ENCODE measurements at regions not wholly inside any gene's neighbourhood (a gene's known extent, or its start where the extent isn't known, plus 50 kb on each side); places are given as distances from the start of the nearest gene placed in this dataset.
A peak's percentile ranks its signal among the peaks of the same experiment; 100 is the strongest.

DNA sequence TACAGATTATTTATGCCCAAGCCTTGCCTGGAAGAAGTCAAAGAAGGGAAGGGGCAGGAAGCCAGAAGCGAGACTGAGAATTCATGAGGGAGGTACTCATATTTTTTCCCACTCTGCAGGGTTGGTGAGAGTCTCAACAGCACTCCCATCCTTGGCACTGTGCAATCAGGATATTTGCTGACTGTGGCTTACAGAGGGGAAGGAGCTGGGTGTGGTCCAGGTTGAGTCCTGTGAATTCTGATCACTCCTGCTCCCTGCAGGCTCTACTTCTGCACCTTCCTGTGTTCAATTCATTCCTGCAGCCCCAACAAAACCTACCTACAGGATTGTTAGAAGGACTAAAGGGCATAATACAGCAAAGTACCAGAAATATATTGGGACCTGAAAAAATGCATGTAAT is 530.5 kb downstream of the INSC start:
- TF ChIP-seq, protein P1, sequence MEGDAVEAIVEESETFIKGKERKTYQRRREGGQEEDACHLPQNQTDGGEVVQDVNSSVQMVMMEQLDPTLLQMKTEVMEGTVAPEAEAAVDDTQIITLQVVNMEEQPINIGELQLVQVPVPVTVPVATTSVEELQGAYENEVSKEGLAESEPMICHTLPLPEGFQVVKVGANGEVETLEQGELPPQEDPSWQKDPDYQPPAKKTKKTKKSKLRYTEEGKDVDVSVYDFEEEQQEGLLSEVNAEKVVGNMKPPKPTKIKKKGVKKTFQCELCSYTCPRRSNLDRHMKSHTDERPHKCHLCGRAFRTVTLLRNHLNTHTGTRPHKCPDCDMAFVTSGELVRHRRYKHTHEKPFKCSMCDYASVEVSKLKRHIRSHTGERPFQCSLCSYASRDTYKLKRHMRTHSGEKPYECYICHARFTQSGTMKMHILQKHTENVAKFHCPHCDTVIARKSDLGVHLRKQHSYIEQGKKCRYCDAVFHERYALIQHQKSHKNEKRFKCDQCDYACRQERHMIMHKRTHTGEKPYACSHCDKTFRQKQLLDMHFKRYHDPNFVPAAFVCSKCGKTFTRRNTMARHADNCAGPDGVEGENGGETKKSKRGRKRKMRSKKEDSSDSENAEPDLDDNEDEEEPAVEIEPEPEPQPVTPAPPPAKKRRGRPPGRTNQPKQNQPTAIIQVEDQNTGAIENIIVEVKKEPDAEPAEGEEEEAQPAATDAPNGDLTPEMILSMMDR (IDR thresholded peaks at IDR 0.05): no peak
- no peak for TF ChIP-seq POLR2A (IDR thresholded peaks at IDR 0.05)
- intact Hi-C loops (cut with DNase I; ENCODE audit: low total_unique reads): no loop called here
- DNase-seq: peak in 1 of 2 donors; percentile 33

DNA sequence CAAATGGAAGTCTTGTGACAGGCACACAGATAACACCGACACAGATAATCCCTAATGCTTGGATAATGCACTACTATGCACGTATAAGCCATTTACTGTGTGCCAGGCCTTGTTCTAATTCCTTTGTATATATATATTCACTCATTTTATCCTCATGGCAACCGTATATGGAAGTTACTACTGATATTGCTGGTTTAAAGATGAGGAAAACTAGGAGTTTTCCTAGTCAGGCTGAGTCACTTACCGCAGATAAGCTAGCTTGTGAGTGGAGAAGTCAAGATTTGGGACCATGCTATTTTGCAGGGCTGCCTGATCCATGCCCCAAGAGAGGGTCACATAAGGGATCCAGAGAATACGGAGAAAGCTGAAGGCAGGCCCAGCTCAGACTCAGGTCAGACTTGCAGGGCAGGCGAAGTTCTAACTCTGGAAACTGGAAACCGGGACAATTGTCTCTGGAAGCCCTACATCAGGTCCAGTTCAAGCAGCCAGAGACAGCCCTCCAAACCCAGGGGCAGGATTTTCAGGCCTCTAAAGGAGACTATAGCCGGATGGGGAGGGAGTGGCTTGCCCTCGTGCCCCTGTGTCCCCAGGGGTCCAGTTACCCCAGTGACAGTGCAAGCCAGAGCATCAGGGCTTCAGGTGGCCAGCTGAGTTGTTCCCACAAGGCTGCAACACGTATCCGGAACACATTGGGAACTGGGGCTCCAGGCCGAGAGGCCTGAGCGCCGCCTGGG is 534.8 kb downstream of the INSC start:
- H3K9me3 ChIP-seq: no peaks in the 10 kb centered on the region
- no peak for DNase-seq
- H3K4me3 ChIP-seq: no peak overlapping the region
- no peaks in the 10 kb centered on the region for H3K36me3 ChIP-seq
- peaks cover 0 to 4% of the 10 kb centered on the region in 2 donors for H3K4me1 ChIP-seq
- TF ChIP-seq, protein P1 (IDR thresholded peaks at IDR 0.05): no peak
- TF ChIP-seq POLR2A (IDR thresholded peaks at IDR 0.05): no peak
- peak overlapping the region; percentile 20 to 76 for H3K27ac ChIP-seq
- intact Hi-C loops (cut with DNase I; ENCODE audit: low total_unique reads): loop anchor here (2.0 to 10.0 kb wide), 2 partner anchors 957 to 1555 kb away; partner anchors contain the start of gene PIK3C2A
- H3K27me3 ChIP-seq: no peaks in the 10 kb centered on the region

More for the DNA sequence above, 530.5 kb downstream of the INSC start:
- no peaks in the 10 kb centered on the region for H3K4me1 ChIP-seq
- no peak overlapping the region for H3K4me3 ChIP-seq
- H3K9me3 ChIP-seq: no peaks in the 10 kb centered on the region
- no peaks in the 10 kb centered on the region for H3K36me3 ChIP-seq
- H3K27me3 ChIP-seq: no peaks in the 10 kb centered on the region
- no peak overlapping the region for H3K27ac ChIP-seq

DNA sequence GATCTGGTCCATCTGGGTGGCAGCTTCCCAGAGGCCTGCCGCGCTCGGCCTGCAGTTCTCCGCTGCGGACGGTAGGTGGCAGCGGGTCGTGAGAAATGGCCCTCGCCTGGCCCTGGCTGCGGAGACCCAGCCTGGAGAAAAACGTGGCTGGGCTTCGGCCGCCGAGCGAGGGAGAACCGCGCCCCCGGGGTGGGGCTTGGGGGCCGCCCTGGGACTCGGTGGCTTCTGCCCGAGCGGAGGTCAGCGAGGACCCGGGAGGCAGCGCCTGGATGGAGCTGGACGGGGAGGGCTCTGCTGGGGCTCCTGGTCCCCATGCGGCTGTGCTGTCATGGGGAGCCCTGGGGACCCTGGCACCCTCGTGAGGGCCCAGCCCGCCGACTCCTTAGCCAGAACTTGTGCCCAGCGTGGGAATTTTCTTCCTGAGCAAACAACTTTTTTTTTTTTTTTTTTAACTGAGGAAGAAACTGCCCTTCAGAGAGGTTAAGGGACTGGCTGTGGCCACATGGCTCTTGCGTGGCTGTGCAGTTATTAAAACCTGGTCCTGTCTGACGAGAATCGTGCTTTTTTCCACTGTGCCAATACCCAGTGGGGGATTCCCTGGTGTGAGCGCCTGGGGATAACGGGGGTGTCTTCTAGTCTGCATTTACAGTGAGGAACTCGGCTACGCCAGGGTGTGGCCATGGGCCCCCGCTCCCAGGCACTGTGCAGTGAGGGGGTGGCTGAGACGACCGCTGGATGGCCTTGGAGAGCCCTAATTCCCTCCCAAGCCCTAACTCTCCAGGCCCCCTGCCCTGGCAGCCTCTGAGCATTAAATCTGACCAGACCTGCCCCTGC is 535.6 kb downstream of the INSC start:
- TF ChIP-seq, protein P1 (IDR thresholded peaks at IDR 0.05): peak; percentile 98 to 99 (median 98)
- peak in 1 of 2 donors; percentile 29 for TF ChIP-seq POLR2A (IDR thresholded peaks at IDR 0.05)
- intact Hi-C loops (cut with DNase I; ENCODE audit: low total_unique reads): loop anchor here (2.0 to 10.0 kb wide), 2 partner anchors 956 to 1554 kb away; partner anchors contain the start of gene PIK3C2A
- no peaks in the 10 kb centered on the region for H3K9me3 ChIP-seq
- no peaks in the 10 kb centered on the region for H3K36me3 ChIP-seq
- no peaks in the 10 kb centered on the region for H3K27me3 ChIP-seq
- peak; percentile 86 to 97 for DNase-seq
- peak overlapping the region; percentile 58 to 76 for H3K27ac ChIP-seq
- peaks cover 0 to 4% of the 10 kb centered on the region in 2 donors for H3K4me1 ChIP-seq
- peak overlapping the region; percentile 20 to 41 for H3K4me3 ChIP-seq

DNA sequence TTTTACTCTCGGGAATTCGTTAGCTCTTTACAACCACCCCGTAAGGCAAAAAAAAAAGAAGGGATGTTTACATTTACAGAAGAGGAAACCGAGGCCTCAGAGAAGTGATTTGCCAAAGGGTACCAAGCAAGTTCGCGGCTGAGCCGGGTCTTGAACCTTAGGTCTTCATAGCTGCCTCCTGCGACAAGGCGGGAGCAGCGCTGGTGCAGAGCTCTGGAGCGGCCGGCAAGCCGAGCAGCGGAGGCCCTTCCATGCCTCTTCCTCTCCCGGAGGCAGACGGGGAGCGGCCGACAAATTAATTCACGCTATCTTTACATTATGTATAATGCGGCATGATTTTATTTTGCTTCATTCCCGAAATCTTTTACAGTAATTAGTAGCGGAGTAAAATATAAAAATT is 536.3 kb downstream of the INSC start:
- intact Hi-C loops (cut with DNase I; ENCODE audit: low total_unique reads): loop anchor here (2.0 to 10.0 kb wide), 2 partner anchors 956 to 1554 kb away; partner anchors contain the start of gene PIK3C2A

More for the DNA sequence above, 536.3 kb downstream of the INSC start:
- no peaks in the 10 kb centered on the region for H3K36me3 ChIP-seq
- DNase-seq: peak in 1 of 2 donors; percentile 17
- H3K27ac ChIP-seq: peak overlapping the region in 1 of 2 donors; percentile 58
- TF ChIP-seq POLR2A (IDR thresholded peaks at IDR 0.05): no peak
- TF ChIP-seq, protein P1 (IDR thresholded peaks at IDR 0.05): no peak
- H3K4me3 ChIP-seq: no peak overlapping the region
- H3K27me3 ChIP-seq: no peaks in the 10 kb centered on the region
- peaks cover 0 to 4% of the 10 kb centered on the region in 2 donors for H3K4me1 ChIP-seq
- no peaks in the 10 kb centered on the region for H3K9me3 ChIP-seq

Data from uterus (tissue), 3 donors.